GM23248 (cell line): ENCODE measurements at regions not wholly inside any gene's neighbourhood (a gene's known extent, or its start where the extent isn't known, plus 50 kb on each side); places are given as distances from the start of the nearest gene placed in this dataset.

ENCODE experiments used
- EZH2 ChIP-seq: fragments of 200-600 bp; sonication (generic); IDR thresholded peaks from 2 replicates; pipeline ENCODE4 v1.6.1; 2018; ENCODE audit warnings: antibody characterized with exemption, mild to moderate bottlenecking; ENCODE audit not compliant: insufficient read depth, poor library complexity, severe bottlenecking
- EZH2phosphoT487 ChIP-seq: fragments of 200-600 bp; sonication (generic); IDR thresholded peaks from 2 replicates; pipeline ENCODE4 v1.6.1; 2018; ENCODE audit warnings: antibody characterized with exemption, moderate library complexity, mild to moderate bottlenecking, low read depth; ENCODE audit not compliant: insufficient read depth

- TF ChIP-seq EZH2, result no peak
- TF ChIP-seq EZH2phosphoT487, result no peak
These were observed 226.9 kb upstream of the C9orf72 start for GRCh38 chr9:27800159-27800558.
